Heart right ventricle (tissue), 16 donors: ENCODE measurements at regions not wholly inside any gene's neighbourhood (a gene's known extent, or its start where the extent isn't known, plus 50 kb on each side); places are given as distances from the start of the nearest gene placed in this dataset.

Experiments used
- ATAC-seq, 8 donors: fragments of 200-7000 bp; cut with Tn5 transposase; one replicate each; pipeline ENCODE4 v1.9.1; 2020; ENCODE audit warnings: mild to moderate bottlenecking in 8 of 8, moderate library complexity in 8 of 8, moderate number of reproducible peaks in 1 of 8
- DNase-seq, 2 donors: peaks; one replicate each; pipeline ENCODE4 v3.0.0-alpha.2; 2020
- H3K27ac ChIP-seq, 10 donors: fragments of 200-600 bp; sonication (generic) in 2 of 10; one replicate each; pipeline versions ENCODE4 v1.5.0 to v1.8.0; 2020 to 2022; ENCODE audit warnings: mild to moderate bottlenecking in 3 of 10
- H3K27me3 ChIP-seq, 7 donors: fragments of 200-600 bp; one replicate each; pipeline ENCODE4 v1.8.0; 2021 to 2022; ENCODE audit warnings: mild to moderate bottlenecking in 2 of 7
- H3K36me3 ChIP-seq, 9 donors: fragments of 200-600 bp; sonication (generic) in 1 of 9; one replicate each; pipeline versions ENCODE4 v1.5.0 to v1.8.0; 2020 to 2022; ENCODE audit warnings: mild to moderate bottlenecking in 2 of 9
- H3K4me1 ChIP-seq, 9 donors: fragments of 200-600 bp; sonication (generic) in 1 of 9; one replicate each; pipeline versions ENCODE4 v1.5.0 to v1.8.0; 2020 to 2022; ENCODE audit warnings: mild to moderate bottlenecking in 4 of 9
- H3K4me3 ChIP-seq, 10 donors: fragments of 200-600 bp; sonication (generic) in 2 of 10; one replicate each; pipeline versions ENCODE4 v1.5.0 to v1.8.0; 2020 to 2022; ENCODE audit warnings: mild to moderate bottlenecking in 7 of 10, moderate library complexity in 2 of 10
- H3K9me3 ChIP-seq, 11 donors: fragments of 200-600 bp in 10 of 11; sonication (generic) in 2 of 11; one replicate each; pipeline versions ENCODE4 v1.5.0 to v1.8.0; 2013 to 2022; ENCODE audit warnings: mild to moderate bottlenecking in 2 of 11, control low read depth in 1 of 11, moderate library complexity in 1 of 11
- CTCF ChIP-seq, 9 donors: fragments of 200-600 bp; sonication (generic) in 2 of 9; IDR thresholded peaks; one replicate each; pipeline versions ENCODE4 v1.5.0 to v1.8.0; 2021 to 2022; ENCODE audit warnings: antibody characterized with exemption in 9 of 9, mild to moderate bottlenecking in 5 of 9, moderate library complexity in 1 of 9
- WGBS, 2 donors: extraction: QIAGEN DNeasy Blood & Tissue Kit; methylation state at CpG; one replicate each; pipeline ENCODE4 v1.1.7; 2013; ENCODE audit warnings: inconsistent platforms in 1 of 2; 5-methylcytosine and 5-hydroxymethylcytosine counted together
- intact Hi-C, 10 donors: fragments of 100-400 bp; cut with DNase I; formaldehyde crosslinking; loops; one replicate each; pipeline versions ENCODE4 v1.11.1 to v1.14.2; 2022
- donor health status: Arrhythmogenic right ventricular cardiomyopathy.
- donor health status: ischemic (EF 13 %, LVEDD 7.1; RV severe dilation, severe dysfunction).
- donor health status: healthy with polysubstance abuse.
- donor health status: DM: no; HTN: yes; CAD: no.
- donor health status: DM: no; HTN: no; CAD: no.
- donor health status: ischemic (EF 25% LVEDD 6.9; RV normal size, moderate dysfunction).
- donor health status: ischemic (EF 25% LVEDD 5.7; RV mildly dilated, moderate dysfunction).
- donor health status: healthy.
- donor health status: DM: yes; HTN: yes; CAD: no.
- donor health status: Ischemic cardiomyopathy.
- donor health status: ischemic (EF 35%, LVEDD 5.7; RV mildly dilated, moderate dysfunction).
- donor health status: nonischemic (EF 11% LVEDD 7.7; RV severe dilation, severe dysfunction).
- donor health status: DM: yes; HTN: yes; CAD: no.
- donor health status: PGD.
- donor health status: ischemic (EF 29% LVEDD 5.4; RV normal size, mild dysfunction).
- donor health status: nonischemic (EF 23%, LVEDD 6.1; RV moderate dilation, normal function).

DNA sequence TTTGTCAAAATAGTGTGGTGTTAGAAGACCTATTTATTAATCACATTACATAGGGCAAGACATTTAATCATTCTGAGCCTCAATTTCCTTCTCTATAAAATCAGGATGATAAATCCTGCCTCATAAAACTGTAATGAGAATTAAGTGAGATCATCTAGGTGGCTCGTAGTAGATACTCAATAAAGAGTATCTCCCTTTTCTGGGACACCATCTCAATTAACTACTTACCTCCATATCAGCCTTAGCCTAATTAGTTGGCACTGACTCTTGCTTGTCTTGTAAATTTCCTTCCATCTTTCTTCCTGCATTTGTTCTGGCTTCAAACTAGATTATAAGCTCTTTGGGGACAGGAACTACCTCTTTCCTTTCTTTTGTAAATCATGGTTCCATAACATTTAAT lies 102.6 kb upstream of the TNR start:
- Histone ChIP-seq H3K27me3 (peaks cover 0 to 7% (median 0%) of the 10 kb centered on the region in 7 donors), H3K27ac (no peak overlapping the region), H3K9me3 (no peaks in the 10 kb centered on the region), H3K36me3 (no peaks in the 10 kb centered on the region), H3K4me3 (no peak overlapping the region), H3K4me1 (no peaks in the 10 kb centered on the region)
- 57 to 75% methylated on average over 1 of the region's 1 CpG for WGBS, 2 donors
- intact Hi-C loops, result no loop called here
- no peak for TF ChIP-seq CTCF (IDR thresholded peaks at IDR 0.05)
- ATAC-seq (no peak), DNase-seq (no peak)

DNA sequence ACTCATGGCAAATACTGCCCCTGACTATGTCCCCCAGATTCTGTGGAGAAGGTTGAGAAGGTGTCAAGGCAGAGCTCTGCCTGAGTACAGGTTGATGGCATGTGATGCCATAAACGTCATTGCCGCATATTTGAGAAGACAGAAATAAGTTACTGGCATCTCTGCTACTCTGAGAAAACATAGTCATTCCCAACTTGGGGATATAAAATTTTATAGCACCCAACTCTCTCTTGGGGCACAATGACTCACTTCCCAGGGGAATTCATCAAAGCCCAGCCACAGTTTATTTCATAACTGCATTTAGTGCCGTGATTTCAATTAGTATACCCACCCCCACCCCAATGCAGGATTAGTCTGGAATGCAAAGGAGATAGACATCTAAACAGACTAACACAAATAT lies 101.9 kb upstream of the TNR start:
- TF ChIP-seq CTCF (IDR thresholded peaks at IDR 0.05), result no peak
- H3K9me3 ChIP-seq, result no peaks in the 10 kb centered on the region
- H3K27ac ChIP-seq, result no peak overlapping the region
- ATAC-seq (no peak), DNase-seq (no peak)
- H3K4me1 ChIP-seq, result no peaks in the 10 kb centered on the region
- intact Hi-C loops, result no loop called here
- 72 to 73% methylated on average over 3 of the region's 3 CpGs for WGBS, 2 donors
- H3K27me3 ChIP-seq, result peaks cover 0 to 11% (median 0%) of the 10 kb centered on the region in 7 donors
- no peaks in the 10 kb centered on the region for H3K36me3 ChIP-seq
- H3K4me3 ChIP-seq, result no peak overlapping the region

- Histone ChIP-seq H3K36me3 (no peaks in the 10 kb centered on the region), H3K27ac (no peak overlapping the region), H3K4me1 (no peaks in the 10 kb centered on the region), H3K9me3 (no peaks in the 10 kb centered on the region), H3K27me3 (peaks cover 0 to 16% (median 4%) of the 10 kb centered on the region in 7 donors), H3K4me3 (no peak overlapping the region)
- no peak for TF ChIP-seq CTCF (IDR thresholded peaks at IDR 0.05)
- intact Hi-C loops, result no loop called here
- ATAC-seq (no peak), DNase-seq (no peak)
- 66 to 70% methylated on average over 2 of the region's 2 CpGs for WGBS, 2 donors
These were observed 101.5 kb upstream of the TNR start for GRCh38 chr1:175844877-175845276.

GRCh38 chr1:175842550-175842949 lies 99.2 kb upstream of the TNR start:
- Histone ChIP-seq H3K27me3 (peaks cover 0 to 27% (median 11%) of the 10 kb centered on the region in 7 donors), H3K4me1 (no peaks in the 10 kb centered on the region), H3K9me3 (no peaks in the 10 kb centered on the region), H3K36me3 (no peaks in the 10 kb centered on the region), H3K27ac (no peak overlapping the region), H3K4me3 (no peak overlapping the region)
- 52 to 60% methylated on average over 1 of the region's 1 CpG for WGBS, 2 donors
- intact Hi-C loops, result no loop called here
- no peak for DNase-seq
- no peak for TF ChIP-seq CTCF (IDR thresholded peaks at IDR 0.05)
- ATAC-seq, result no peak
